GM18517 (cell line): ENCODE measurements at regions not wholly inside any gene's neighbourhood (a gene's known extent, or its start where the extent isn't known, plus 50 kb on each side); places are given as distances from the start of the nearest gene placed in this dataset.

Source experiments
- ATAC-seq: cut with Tn5 transposase; IDR thresholded peaks from one replicate; pipeline ENCODE4 v1.9.1; 2021; ENCODE audit warnings: mild to moderate bottlenecking, moderate library complexity; ENCODE audit not compliant: unreplicated experiment

- no peak for ATAC-seq
Measured at GRCh38 chr15:95865330-95865739, 465.2 kb upstream of the NR2F2 start.

GRCh38 chr15:95866711-95867440 lies 463.6 kb upstream of the NR2F2 start:
- ATAC-seq: no peak

GRCh38 chr15:95868450-95868849 lies 462.1 kb upstream of the NR2F2 start:
- ATAC-seq: no peak

GRCh38 chr15:95868970-95869369 lies 461.5 kb upstream of the NR2F2 start:
- no peak for ATAC-seq

- ATAC-seq: no peak
Measured at GRCh38 chr15:95869920-95870319, 460.6 kb upstream of the NR2F2 start.

- ATAC-seq: no peak
Measured at GRCh38 chr15:95872366-95872771, 458.1 kb upstream of the NR2F2 start.

GRCh38 chr15:95874637-95875036 lies 455.9 kb upstream of the NR2F2 start:
- no peak for ATAC-seq

- ATAC-seq: no peak
Measured at GRCh38 chr15:95875121-95875643, 455.3 kb upstream of the NR2F2 start.

- no peak for ATAC-seq
Measured at GRCh38 chr15:95880031-95880570, 450.4 kb upstream of the NR2F2 start.

GRCh38 chr15:95880630-95881029 lies 449.9 kb upstream of the NR2F2 start:
- no peak for ATAC-seq

GRCh38 chr15:95883064-95883463 lies 447.4 kb upstream of the NR2F2 start:
- ATAC-seq: no peak

GRCh38 chr15:95884276-95884675 lies 446.2 kb upstream of the NR2F2 start:
- ATAC-seq: no peak

- no peak for ATAC-seq
Measured at GRCh38 chr15:95887666-95888390, 442.7 kb upstream of the NR2F2 start.

- ATAC-seq: no peak
Measured at GRCh38 chr15:95888762-95889161, 441.7 kb upstream of the NR2F2 start.

- ATAC-seq: no peak
Measured at GRCh38 chr15:95894407-95894956, 436.0 kb upstream of the NR2F2 start.

- no peak for ATAC-seq
Measured at GRCh38 chr15:95895508-95895907, 435.0 kb upstream of the NR2F2 start.

- no peak for ATAC-seq
Measured at GRCh38 chr15:95897651-95898050, 432.8 kb upstream of the NR2F2 start.

- no peak for ATAC-seq
Measured at GRCh38 chr15:95898761-95899160, 431.7 kb upstream of the NR2F2 start.

- ATAC-seq: no peak
Measured at GRCh38 chr15:95901271-95901670, 429.2 kb upstream of the NR2F2 start.

GRCh38 chr15:95902606-95903005 lies 427.9 kb upstream of the NR2F2 start:
- ATAC-seq: no peak

GRCh38 chr15:95903352-95903751 lies 427.1 kb upstream of the NR2F2 start:
- no peak for ATAC-seq
